ENCODE measurements at regions not wholly inside any gene's neighbourhood (a gene's known extent, or its start where the extent isn't known, plus 50 kb on each side); places are given as distances from the start of the nearest gene placed in this dataset.

- H3K27ac ChIP-seq, result no peak overlapping the region
Observed at GRCh38 chr4:123230061-123230460, 166.5 kb upstream of the SPRY1 start.

GRCh38 chr4:123232439-123232838, 164.2 kb upstream of the SPRY1 start:
- Histone ChIP-seq H3K27me3 (no peaks in the 10 kb centered on the region), H3K9me3 (no peaks in the 10 kb centered on the region), H3K4me3 (no peak overlapping the region), H3K27ac (peak overlapping the region in 1 of 4 donors; percentile 28), H3K4me1 (peaks cover 0 to 26% (median 12%) of the 10 kb centered on the region in 4 donors), H3K36me3 (no peaks in the 10 kb centered on the region)
- intact Hi-C loops (cut with DNase I), result no loop called here
- no peak for DNase-seq
- WGBS, 2 donors, result 43 to 61% methylated on average over 3 of the region's 3 CpGs
- no peak for TF ChIP-seq EP300 (IDR thresholded peaks at IDR 0.05)
- no peak for TF ChIP-seq POLR2A (IDR thresholded peaks at IDR 0.05)
- no peak for TF ChIP-seq POLR2AphosphoS5 (IDR thresholded peaks at IDR 0.05)

More at GRCh38 chr4:123230061-123230460, 166.5 kb upstream of the SPRY1 start:
- intact Hi-C loops (cut with DNase I), result no loop called here
- Histone ChIP-seq H3K4me3 (no peak overlapping the region), H3K27me3 (no peaks in the 10 kb centered on the region), H3K9me3 (no peaks in the 10 kb centered on the region), H3K36me3 (no peaks in the 10 kb centered on the region), H3K4me1 (peaks cover 0 to 19% (median 9%) of the 10 kb centered on the region in 4 donors)
- no peak for TF ChIP-seq EP300 (IDR thresholded peaks at IDR 0.05)
- no peak for TF ChIP-seq POLR2AphosphoS5 (IDR thresholded peaks at IDR 0.05)
- no peak for TF ChIP-seq POLR2A (IDR thresholded peaks at IDR 0.05)
- no peak for TF ChIP-seq CTCF (IDR thresholded peaks at IDR 0.05)
- DNase-seq, result no peak
- 53 to 79% methylated on average over 2 of the region's 2 CpGs for WGBS, 2 donors

DNA sequence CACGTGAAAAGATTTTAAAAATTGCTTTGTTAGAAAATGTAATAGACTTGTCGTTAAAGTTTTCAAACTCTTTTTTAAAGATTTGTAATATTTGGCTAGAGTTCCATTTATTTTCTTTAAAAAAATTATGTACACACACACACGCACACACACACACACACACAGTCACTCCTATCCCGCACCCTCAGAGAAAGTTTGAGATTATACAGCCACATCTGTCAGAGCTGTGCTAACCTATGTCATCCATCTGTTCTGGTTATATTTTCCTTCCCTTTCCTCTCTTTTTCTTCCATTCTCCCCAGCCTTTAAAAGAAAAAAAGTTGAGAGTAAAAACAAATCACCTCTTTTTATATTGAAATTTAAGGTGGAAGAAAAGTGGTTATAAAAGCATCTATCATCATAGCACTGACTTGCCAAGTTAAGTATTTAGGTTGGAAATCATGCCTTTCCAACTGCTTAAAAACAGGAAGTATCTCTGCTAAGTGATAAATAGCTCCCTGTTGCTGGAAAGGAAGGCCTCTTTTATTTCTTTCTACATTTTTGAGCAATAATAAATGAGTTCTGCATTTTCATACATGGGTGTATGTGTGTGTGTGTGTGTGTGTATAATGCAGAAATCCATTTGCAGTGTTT, 163.3 kb upstream of the SPRY1 start:
- intact Hi-C loops (cut with DNase I), result no loop called here
- TF ChIP-seq CTCF (IDR thresholded peaks at IDR 0.05) (no peak), EP300 (IDR thresholded peaks at IDR 0.05) (no peak), POLR2AphosphoS5 (IDR thresholded peaks at IDR 0.05) (no peak), POLR2A (IDR thresholded peaks at IDR 0.05) (no peak)
- Histone ChIP-seq H3K4me1 (peaks cover 0 to 26% (median 12%) of the 10 kb centered on the region in 4 donors), H3K4me3 (no peak overlapping the region), H3K36me3 (no peaks in the 10 kb centered on the region), H3K9me3 (no peaks in the 10 kb centered on the region), H3K27ac (peak overlapping the region in 2 of 4 donors; percentile 28 to 35), H3K27me3 (no peaks in the 10 kb centered on the region)
- no peak for DNase-seq
- WGBS, 2 donors, result 67 to 92% methylated on average over 4 of the region's 4 CpGs

DNA sequence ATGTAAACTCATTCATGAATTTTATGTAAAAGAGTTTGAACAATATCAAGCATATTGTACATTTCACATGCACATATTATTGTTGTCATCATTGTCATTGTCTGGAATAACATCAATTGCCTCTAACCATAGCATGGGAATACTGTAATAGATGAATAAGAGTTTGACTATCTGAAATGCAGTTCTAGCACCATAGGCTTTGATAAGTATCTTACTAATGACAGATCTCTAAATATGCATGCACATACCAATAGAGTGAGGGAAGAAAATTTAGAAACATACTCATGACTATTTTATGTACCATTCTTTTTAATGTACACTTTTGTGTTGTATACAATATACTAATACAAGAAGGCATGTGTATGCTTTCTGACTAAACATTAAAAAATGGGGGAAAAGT, 161.6 kb upstream of the SPRY1 start:
- no peaks in the 10 kb centered on the region for H3K9me3 ChIP-seq
- H3K36me3 ChIP-seq, result no peaks in the 10 kb centered on the region
- no peak overlapping the region for H3K4me3 ChIP-seq
- peaks cover 0 to 26% (median 12%) of the 10 kb centered on the region in 4 donors for H3K4me1 ChIP-seq
- intact Hi-C loops (cut with DNase I), result no loop called here
- TF ChIP-seq POLR2A (IDR thresholded peaks at IDR 0.05), result no peak
- no peak for TF ChIP-seq CTCF (IDR thresholded peaks at IDR 0.05)
- no peak overlapping the region for H3K27ac ChIP-seq
- H3K27me3 ChIP-seq, result no peaks in the 10 kb centered on the region
- no peak for DNase-seq

- peaks cover 0 to 26% (median 12%) of the 10 kb centered on the region in 4 donors for H3K4me1 ChIP-seq
- 86 to 95% methylated on average over 2 of the region's 2 CpGs for WGBS, 2 donors
- H3K27ac ChIP-seq, result peak overlapping the region in 1 of 4 donors; percentile 43
- DNase-seq, result no peak
- no peaks in the 10 kb centered on the region for H3K36me3 ChIP-seq
- intact Hi-C loops (cut with DNase I), result no loop called here
- H3K4me3 ChIP-seq, result no peak overlapping the region
- TF ChIP-seq CTCF (IDR thresholded peaks at IDR 0.05) (no peak), POLR2AphosphoS5 (IDR thresholded peaks at IDR 0.05) (no peak), POLR2A (IDR thresholded peaks at IDR 0.05) (no peak), EP300 (IDR thresholded peaks at IDR 0.05) (no peak)
- H3K9me3 ChIP-seq, result no peaks in the 10 kb centered on the region
- H3K27me3 ChIP-seq, result no peaks in the 10 kb centered on the region
Observed at GRCh38 chr4:123235431-123235830, 161.2 kb upstream of the SPRY1 start.
